ENCODE measurements at regions not wholly inside any gene's neighbourhood (a gene's known extent, or its start where the extent isn't known, plus 50 kb on each side); places are given as distances from the start of the nearest gene placed in this dataset.

DNA sequence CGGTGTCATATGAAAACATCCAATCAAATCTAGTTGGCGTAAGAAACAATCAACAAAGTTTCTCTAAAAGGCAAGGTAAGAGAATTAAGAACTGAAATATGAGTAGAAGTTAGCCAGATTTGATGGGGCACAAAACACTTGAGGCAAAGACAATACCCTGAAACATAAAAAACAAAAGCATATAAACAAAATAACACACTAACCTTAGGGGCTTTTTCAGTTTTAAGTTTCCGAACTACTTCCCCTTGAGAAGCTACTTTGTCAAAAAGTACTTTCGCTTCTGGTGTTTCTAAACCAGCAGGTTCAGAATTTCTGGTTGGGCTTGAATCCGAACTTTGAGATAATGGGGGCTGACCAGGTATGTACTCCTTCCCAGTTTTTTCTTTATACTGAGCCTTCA, 57.9 kb downstream of the EPRS1 start:
- TF ChIP-seq CTCF (IDR thresholded peaks at IDR 0.05), result no peak
- TF ChIP-seq POLR2A (IDR thresholded peaks at IDR 0.05), result no peak
